Activated T-cell treated with anti-CD3 and anti-CD28 coated beads, Interleukin-2, amount 50 U/mL, for 24 hours (primary cell): ENCODE measurements at regions not wholly inside any gene's neighbourhood (a gene's known extent, or its start where the extent isn't known, plus 50 kb on each side); places are given as distances from the start of the nearest gene placed in this dataset.

Source experiments
- DNase-seq: peaks from one replicate; pipeline ENCODE4 v3.0.0-alpha.2; 2020
- H3K27ac Mint-ChIP-seq: 2 replicates; pipeline ENCODE4 v1.8.0; 2020; ENCODE audit warnings: mild to moderate bottlenecking, mixed read lengths
- H3K27me3 Mint-ChIP-seq: 2 replicates; pipeline ENCODE4 v1.8.0; 2020; ENCODE audit warnings: mixed read lengths
- H3K36me3 Mint-ChIP-seq: 2 replicates; pipeline ENCODE4 v1.8.0; 2020; ENCODE audit warnings: low read depth, mixed read lengths
- H3K4me1 Mint-ChIP-seq: 2 replicates; pipeline ENCODE4 v1.8.0; 2020; ENCODE audit warnings: low read depth, mixed read lengths
- H3K4me3 Mint-ChIP-seq: 2 replicates; pipeline ENCODE4 v1.8.0; 2020; ENCODE audit warnings: mild to moderate bottlenecking, moderate library complexity, mixed read lengths
- H3K9me3 Mint-ChIP-seq: 2 replicates; pipeline ENCODE4 v1.8.0; 2020; ENCODE audit warnings: mixed read lengths

GRCh38 chr5:174235221-174236011 lies 189.9 kb downstream of the NSG2 start:
- no peak for DNase-seq
- H3K4me3 Mint-ChIP-seq, result no peak overlapping the region
- H3K9me3 Mint-ChIP-seq, result peaks cover 8% of the 10 kb centered on the region
- H3K27me3 Mint-ChIP-seq, result peaks cover 14% of the 10 kb centered on the region
- no peaks in the 10 kb centered on the region for H3K36me3 Mint-ChIP-seq
- no peak overlapping the region for H3K27ac Mint-ChIP-seq
- no peaks in the 10 kb centered on the region for H3K4me1 Mint-ChIP-seq

- peaks cover 14% of the 10 kb centered on the region for H3K27me3 Mint-ChIP-seq
- H3K9me3 Mint-ChIP-seq, result peaks cover 8% of the 10 kb centered on the region
- no peak overlapping the region for H3K4me3 Mint-ChIP-seq
Measured at GRCh38 chr5:174236070-174236469, 190.6 kb downstream of the NSG2 start.

GRCh38 chr5:174239718-174240117 lies 194.2 kb downstream of the NSG2 start:
- DNase-seq, result no peak
- peaks cover 9% of the 10 kb centered on the region for H3K27me3 Mint-ChIP-seq
- peaks cover 18% of the 10 kb centered on the region for H3K9me3 Mint-ChIP-seq

More at GRCh38 chr5:174236070-174236469, 190.6 kb downstream of the NSG2 start:
- H3K27ac Mint-ChIP-seq, result no peak overlapping the region
- no peaks in the 10 kb centered on the region for H3K36me3 Mint-ChIP-seq
- no peaks in the 10 kb centered on the region for H3K4me1 Mint-ChIP-seq
- no peak for DNase-seq

GRCh38 chr5:174242573-174242972 lies 197.1 kb downstream of the NSG2 start:
- Mint-ChIP-seq H3K27ac (no peak overlapping the region), H3K36me3 (no peaks in the 10 kb centered on the region), H3K27me3 (peaks cover 13% of the 10 kb centered on the region), H3K4me3 (no peak overlapping the region), H3K9me3 (peaks cover 18% of the 10 kb centered on the region), H3K4me1 (no peaks in the 10 kb centered on the region)
- DNase-seq, result no peak

More at GRCh38 chr5:174239718-174240117, 194.2 kb downstream of the NSG2 start:
- no peaks in the 10 kb centered on the region for H3K4me1 Mint-ChIP-seq
- H3K27ac Mint-ChIP-seq, result no peak overlapping the region
- H3K4me3 Mint-ChIP-seq, result no peak overlapping the region
- H3K36me3 Mint-ChIP-seq, result no peaks in the 10 kb centered on the region

GRCh38 chr5:174243904-174244303 lies 198.4 kb downstream of the NSG2 start:
- peaks cover 16% of the 10 kb centered on the region for H3K9me3 Mint-ChIP-seq
- no peaks in the 10 kb centered on the region for H3K4me1 Mint-ChIP-seq
- H3K4me3 Mint-ChIP-seq, result no peak overlapping the region
- peaks cover 13% of the 10 kb centered on the region for H3K27me3 Mint-ChIP-seq
- no peak overlapping the region for H3K27ac Mint-ChIP-seq
- no peaks in the 10 kb centered on the region for H3K36me3 Mint-ChIP-seq
- no peak for DNase-seq

GRCh38 chr5:174245516-174246075 lies 200.1 kb downstream of the NSG2 start:
- peaks cover 9% of the 10 kb centered on the region for H3K27me3 Mint-ChIP-seq
- H3K27ac Mint-ChIP-seq, result no peak overlapping the region
- H3K4me1 Mint-ChIP-seq, result no peaks in the 10 kb centered on the region
- DNase-seq, result no peak
- no peaks in the 10 kb centered on the region for H3K36me3 Mint-ChIP-seq
- H3K9me3 Mint-ChIP-seq, result peaks cover 10% of the 10 kb centered on the region
- no peak overlapping the region for H3K4me3 Mint-ChIP-seq

GRCh38 chr5:174246743-174247142 lies 201.2 kb downstream of the NSG2 start:
- Mint-ChIP-seq H3K27ac (no peak overlapping the region), H3K4me1 (no peaks in the 10 kb centered on the region), H3K27me3 (peaks cover 13% of the 10 kb centered on the region), H3K9me3 (peaks cover 10% of the 10 kb centered on the region), H3K4me3 (no peak overlapping the region), H3K36me3 (no peaks in the 10 kb centered on the region)
- no peak for DNase-seq

GRCh38 chr5:174247301-174247700 lies 201.8 kb downstream of the NSG2 start:
- DNase-seq, result no peak
- no peak overlapping the region for H3K27ac Mint-ChIP-seq
- H3K27me3 Mint-ChIP-seq, result peaks cover 11% of the 10 kb centered on the region
- H3K36me3 Mint-ChIP-seq, result no peaks in the 10 kb centered on the region
- H3K4me3 Mint-ChIP-seq, result no peak overlapping the region
- peaks cover 10% of the 10 kb centered on the region for H3K9me3 Mint-ChIP-seq
- H3K4me1 Mint-ChIP-seq, result no peaks in the 10 kb centered on the region

GRCh38 chr5:174251305-174252000 lies 205.9 kb downstream of the NSG2 start:
- H3K27ac Mint-ChIP-seq, result no peak overlapping the region
- H3K36me3 Mint-ChIP-seq, result no peaks in the 10 kb centered on the region
- no peak for DNase-seq
- H3K27me3 Mint-ChIP-seq, result peaks cover 5% of the 10 kb centered on the region
- H3K9me3 Mint-ChIP-seq, result no peaks in the 10 kb centered on the region
- H3K4me3 Mint-ChIP-seq, result no peak overlapping the region
- H3K4me1 Mint-ChIP-seq, result no peaks in the 10 kb centered on the region

GRCh38 chr5:174252121-174252520 lies 206.6 kb downstream of the NSG2 start:
- H3K9me3 Mint-ChIP-seq, result no peaks in the 10 kb centered on the region
- H3K36me3 Mint-ChIP-seq, result no peaks in the 10 kb centered on the region
- H3K4me3 Mint-ChIP-seq, result no peak overlapping the region
- H3K4me1 Mint-ChIP-seq, result no peaks in the 10 kb centered on the region
- no peak overlapping the region for H3K27ac Mint-ChIP-seq
- H3K27me3 Mint-ChIP-seq, result peaks cover 5% of the 10 kb centered on the region
- no peak for DNase-seq

GRCh38 chr5:174259696-174260420 lies 214.4 kb downstream of the NSG2 start:
- no peak overlapping the region for H3K27ac Mint-ChIP-seq
- H3K4me3 Mint-ChIP-seq, result no peak overlapping the region

GRCh38 chr5:174271316-174271715 lies 225.8 kb downstream of the NSG2 start:
- DNase-seq, result no peak
- H3K27me3 Mint-ChIP-seq, result peaks cover 3% of the 10 kb centered on the region
- no peak overlapping the region for H3K4me3 Mint-ChIP-seq
- H3K4me1 Mint-ChIP-seq, result no peaks in the 10 kb centered on the region
- no peaks in the 10 kb centered on the region for H3K36me3 Mint-ChIP-seq
- peaks cover 10% of the 10 kb centered on the region for H3K9me3 Mint-ChIP-seq
- no peak overlapping the region for H3K27ac Mint-ChIP-seq

More at GRCh38 chr5:174259696-174260420, 214.4 kb downstream of the NSG2 start:
- Mint-ChIP-seq H3K36me3 (no peaks in the 10 kb centered on the region), H3K27me3 (peaks cover 4% of the 10 kb centered on the region), H3K4me1 (no peaks in the 10 kb centered on the region), H3K9me3 (no peaks in the 10 kb centered on the region)
- no peak for DNase-seq

GRCh38 chr5:174272671-174273070 lies 227.2 kb downstream of the NSG2 start:
- no peak for DNase-seq
- peaks cover 7% of the 10 kb centered on the region for H3K9me3 Mint-ChIP-seq
- no peaks in the 10 kb centered on the region for H3K4me1 Mint-ChIP-seq
- no peak overlapping the region for H3K4me3 Mint-ChIP-seq
- peaks cover 3% of the 10 kb centered on the region for H3K27me3 Mint-ChIP-seq
- H3K27ac Mint-ChIP-seq, result no peak overlapping the region
- H3K36me3 Mint-ChIP-seq, result no peaks in the 10 kb centered on the region

GRCh38 chr5:174273325-174273724 lies 227.8 kb downstream of the NSG2 start:
- peaks cover 3% of the 10 kb centered on the region for H3K27me3 Mint-ChIP-seq
- H3K4me1 Mint-ChIP-seq, result no peaks in the 10 kb centered on the region
- H3K4me3 Mint-ChIP-seq, result no peak overlapping the region
- DNase-seq, result no peak
- no peak overlapping the region for H3K27ac Mint-ChIP-seq
- H3K36me3 Mint-ChIP-seq, result no peaks in the 10 kb centered on the region
- peaks cover 7% of the 10 kb centered on the region for H3K9me3 Mint-ChIP-seq
